Activated CD8-positive, alpha-beta memory T cell treated with anti-CD3 and anti-CD28 coated beads, Interleukin-2, amount 50 U/mL, for 4 hours (primary cell): ENCODE measurements at regions not wholly inside any gene's neighbourhood (a gene's known extent, or its start where the extent isn't known, plus 50 kb on each side); places are given as distances from the start of the nearest gene placed in this dataset.

ENCODE experiments used
- DNase-seq: peaks from one replicate; pipeline ENCODE4 v3.0.0-alpha.2; 2020

DNA sequence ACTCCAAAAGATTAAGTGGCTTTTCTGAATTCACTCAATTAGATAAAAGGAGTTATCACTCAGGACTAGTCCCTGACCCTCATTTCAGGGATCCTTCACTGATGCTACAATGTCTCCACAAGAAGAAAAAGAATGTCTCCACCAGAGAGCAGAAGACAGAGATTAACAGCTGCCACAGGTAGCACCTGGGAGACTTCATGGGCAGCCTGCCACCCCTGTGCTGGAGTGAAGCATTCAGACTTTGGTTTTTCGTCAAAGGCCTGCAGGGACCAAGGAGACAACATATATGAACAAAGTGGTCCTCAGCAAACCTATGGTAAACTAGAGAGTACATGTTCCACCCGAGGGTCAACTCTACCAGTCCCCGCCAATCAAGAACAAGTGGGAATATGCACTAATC, 197.0 kb upstream of the ACVR2A start:
- DNase-seq: no peak

DNA sequence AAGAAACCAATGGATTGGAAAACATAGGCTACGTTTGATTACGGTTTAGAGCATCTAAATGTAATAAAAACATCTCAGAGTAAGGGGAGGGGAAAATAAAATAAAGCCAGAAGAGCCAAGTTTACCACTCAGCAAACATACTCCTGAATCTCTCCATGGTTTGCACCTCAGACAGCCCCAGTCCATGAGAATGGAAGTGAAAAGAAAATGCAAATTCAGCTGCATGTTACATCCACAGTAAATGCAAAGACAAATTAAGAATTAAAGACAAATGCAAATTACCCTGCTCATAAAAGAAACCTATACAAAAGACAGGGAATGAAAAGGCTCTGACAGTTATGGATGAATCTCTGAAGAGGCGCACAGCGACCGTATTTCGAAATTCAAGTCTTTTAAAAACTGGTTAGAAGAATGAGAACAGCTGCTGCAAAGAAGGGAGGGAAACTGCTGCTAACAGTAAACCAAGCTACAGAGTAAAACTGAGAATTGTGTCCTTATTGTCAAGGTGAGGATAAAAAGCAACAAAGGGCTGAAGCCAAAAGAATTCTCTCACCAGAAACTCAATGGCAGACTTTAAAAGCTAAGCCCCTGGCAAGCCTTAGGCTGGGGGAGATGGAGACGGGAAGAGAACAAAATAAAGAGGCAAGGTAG, 197.9 kb upstream of the ACVR2A start:
- no peak for DNase-seq

DNA sequence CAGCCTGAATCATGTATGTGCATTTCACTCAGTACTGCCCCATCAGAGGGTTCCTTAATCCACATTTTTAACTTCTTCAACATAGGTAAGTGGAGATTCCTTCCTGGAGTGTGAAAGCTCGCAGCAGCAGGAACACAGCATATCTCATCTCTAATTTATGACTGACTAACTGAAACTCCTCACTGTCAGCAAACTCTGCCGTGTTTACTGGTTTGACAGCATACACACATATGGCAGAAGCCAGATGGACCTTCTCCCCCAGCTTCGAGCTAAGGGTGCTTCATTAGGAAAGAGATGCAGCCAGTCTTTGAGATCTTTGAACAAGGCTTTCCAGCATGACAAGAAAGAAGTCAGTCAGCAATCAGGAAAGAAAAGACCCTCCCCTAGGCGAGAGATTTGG, 200.3 kb upstream of the ACVR2A start:
- no peak for DNase-seq

- no peak for DNase-seq
These were observed 202.1 kb upstream of the ACVR2A start for GRCh38 chr2:147642765-147643164.

DNA sequence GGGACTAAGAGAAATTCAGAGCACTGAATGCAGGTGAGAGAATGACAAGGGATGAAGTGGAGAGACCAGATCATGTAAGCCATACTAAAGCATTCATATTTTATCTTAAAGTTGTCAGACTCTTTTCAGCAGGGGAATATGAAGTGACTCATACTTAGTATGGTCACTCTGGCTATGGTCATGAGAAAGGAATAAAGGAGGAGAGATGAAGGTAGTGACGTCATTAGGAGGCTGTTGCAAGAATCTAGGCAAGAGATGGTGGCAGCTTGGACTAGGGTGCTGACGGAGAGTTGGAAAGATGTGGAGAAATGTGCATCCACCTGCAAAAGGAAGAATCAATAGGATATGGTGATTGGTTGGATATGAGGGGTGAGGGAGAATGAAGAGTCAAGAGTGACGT, 203.2 kb upstream of the ACVR2A start:
- no peak for DNase-seq

DNA sequence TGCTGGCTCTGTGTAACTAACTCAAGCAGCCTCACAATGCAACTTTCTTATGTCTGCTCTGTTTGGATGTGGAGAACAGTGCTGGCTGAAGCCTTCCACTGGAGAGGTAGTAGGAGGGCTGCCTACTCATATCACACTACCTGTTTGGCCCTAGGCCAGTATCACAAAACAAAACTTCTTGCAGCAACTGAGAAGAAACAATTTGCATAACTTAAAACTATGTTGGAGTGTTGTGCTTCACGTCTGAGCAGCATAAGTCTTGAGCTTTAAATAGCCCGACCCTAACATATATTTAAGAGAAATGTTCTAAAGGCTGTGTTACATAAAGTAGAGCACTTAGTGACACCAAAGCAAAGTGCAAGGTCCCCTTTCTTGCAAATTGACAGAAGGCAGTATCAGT, 204.9 kb upstream of the ACVR2A start:
- DNase-seq: no peak

GRCh38 chr2:147639386-147639785, 205.4 kb upstream of the ACVR2A start:
- no peak for DNase-seq

- no peak for DNase-seq
These were observed 207.9 kb upstream of the ACVR2A start for GRCh38 chr2:147636886-147637285.

DNA sequence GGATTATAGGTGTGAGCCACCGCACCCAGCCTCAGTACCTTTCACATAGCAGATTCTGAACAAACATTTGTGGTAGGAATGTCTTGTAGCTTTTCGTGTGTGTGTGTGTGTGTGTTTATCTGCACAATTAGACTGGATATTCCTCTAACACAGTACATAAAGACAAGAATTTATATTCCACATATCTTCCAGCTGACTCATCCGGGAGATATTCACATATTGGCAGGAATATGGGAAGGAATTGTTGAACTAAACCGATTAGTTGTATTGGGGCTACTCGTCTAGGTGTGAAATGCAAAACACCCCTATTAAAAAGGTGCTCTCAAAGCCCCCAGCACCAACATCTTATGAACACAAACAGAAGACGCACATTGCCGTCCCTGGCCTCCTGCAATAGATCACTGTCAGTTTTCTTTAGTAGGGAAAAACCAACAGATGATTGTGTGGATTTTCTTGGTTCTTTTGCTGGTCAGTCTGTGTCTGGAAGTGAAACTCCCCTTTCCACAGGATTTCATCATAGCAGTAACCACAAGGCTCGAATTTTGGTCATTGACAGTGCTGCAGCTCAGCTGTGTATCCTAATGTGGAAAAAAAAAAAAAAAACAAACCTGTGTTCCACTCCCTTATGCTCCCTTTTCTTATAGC, 208.5 kb upstream of the ACVR2A start:
- DNase-seq: no peak

DNA sequence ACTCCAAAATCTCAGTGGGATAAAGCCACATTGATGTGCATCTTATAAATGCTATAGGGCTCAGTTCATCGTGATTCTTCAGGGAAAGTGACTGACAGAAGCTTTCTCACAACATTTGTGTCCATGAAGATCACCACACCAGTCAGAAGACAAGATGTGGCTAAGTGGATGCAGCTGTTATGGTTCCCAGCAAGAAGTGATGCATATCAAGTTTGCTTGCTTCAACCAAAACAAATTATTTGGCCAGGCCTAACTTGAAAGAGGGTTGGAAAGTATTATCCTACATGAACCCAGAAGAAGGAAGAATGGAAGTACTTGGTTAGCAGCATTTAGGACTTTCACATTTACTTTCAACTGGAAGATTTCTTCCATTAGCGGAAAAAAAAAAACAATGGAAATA, 210.0 kb upstream of the ACVR2A start:
- DNase-seq: no peak

DNA sequence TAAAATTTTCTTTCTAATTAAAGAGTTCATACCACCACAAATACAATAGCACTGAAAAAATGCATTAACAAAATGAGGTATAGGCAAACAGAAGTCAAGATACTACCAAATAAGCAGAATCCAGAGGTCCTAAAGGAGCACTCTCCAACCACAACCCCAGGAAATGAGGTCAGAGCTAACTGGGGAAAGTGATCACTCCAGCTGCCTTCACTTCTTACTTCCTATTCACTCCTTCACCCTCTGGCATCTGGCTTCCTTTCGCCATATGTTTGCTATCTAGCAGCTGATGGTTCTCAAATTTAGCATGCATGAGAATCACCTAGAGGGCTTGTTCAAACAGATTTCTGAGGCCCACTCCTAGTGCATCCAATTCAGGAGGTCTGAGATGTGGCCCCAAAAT, 212.6 kb upstream of the ACVR2A start:
- no peak for DNase-seq

GRCh38 chr2:147631294-147631693, 213.5 kb upstream of the ACVR2A start:
- no peak for DNase-seq

DNA sequence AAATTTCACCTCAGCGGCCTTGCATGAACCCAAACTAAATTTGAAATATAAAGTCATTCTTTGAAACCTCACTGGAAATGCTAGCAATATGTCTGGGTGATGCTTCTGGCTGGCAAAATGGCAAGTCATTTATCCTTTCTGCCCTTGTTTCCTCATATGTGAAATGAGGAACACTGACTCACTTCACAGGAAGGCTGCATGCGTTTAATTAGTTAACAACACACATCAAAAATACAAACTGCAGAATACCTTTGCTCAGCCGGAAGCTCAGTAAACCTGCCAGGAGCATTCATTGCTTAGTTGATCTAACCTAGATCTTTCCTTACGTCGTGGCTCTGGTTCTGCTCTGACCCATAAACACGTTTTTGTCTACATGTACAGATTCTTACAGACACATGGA, 214.2 kb upstream of the ACVR2A start:
- DNase-seq: no peak

GRCh38 chr2:147628971-147629421, 215.8 kb upstream of the ACVR2A start:
- DNase-seq: no peak

DNA sequence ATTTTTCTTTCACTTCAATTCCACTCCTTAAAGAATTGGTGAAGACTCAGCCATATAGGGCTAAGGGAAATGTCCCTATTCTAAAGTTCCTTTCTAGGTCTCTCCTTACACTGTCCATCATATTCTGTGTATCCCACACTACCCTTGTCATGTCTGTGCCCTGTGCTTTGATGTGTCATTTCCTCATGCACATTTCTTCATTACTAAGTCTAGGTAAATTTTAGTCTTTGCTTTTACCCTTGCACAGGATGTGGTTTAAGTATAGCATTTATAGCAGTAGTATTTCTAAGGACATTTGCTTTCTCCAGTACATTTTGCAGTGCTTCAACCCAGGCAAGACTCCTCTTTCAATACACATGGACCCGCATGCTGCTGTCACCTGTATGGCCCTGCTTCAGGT, 221.5 kb upstream of the ACVR2A start:
- DNase-seq: no peak

DNA sequence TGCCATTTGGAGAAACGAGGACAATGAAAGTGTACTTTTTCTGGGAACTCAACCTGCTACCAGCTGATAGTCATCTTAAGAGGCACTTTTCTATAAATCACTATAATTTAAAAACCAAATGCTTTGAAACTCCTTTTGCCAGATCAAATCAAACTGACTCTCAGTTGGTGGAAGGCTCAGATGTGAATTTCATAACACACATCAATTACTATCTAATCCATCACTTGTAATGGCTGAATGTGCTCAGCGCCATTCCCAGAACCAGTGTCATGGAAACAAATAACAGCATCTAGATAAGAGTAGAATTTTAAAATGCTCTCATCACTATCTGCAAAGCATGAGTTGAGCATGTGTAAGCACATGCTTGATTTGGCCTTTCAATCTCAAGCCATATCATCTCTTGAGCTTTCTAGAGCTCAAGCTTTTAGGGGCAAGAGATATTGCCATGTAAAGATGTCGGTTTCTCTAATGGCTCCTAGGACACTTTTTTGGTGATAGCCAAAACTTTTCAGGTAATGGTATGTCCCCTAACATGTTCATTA, 223.1 kb upstream of the ACVR2A start:
- DNase-seq: no peak

- no peak for DNase-seq
These were observed 225.0 kb upstream of the ACVR2A start for GRCh38 chr2:147619808-147620207.

GRCh38 chr2:147615726-147616125, 229.1 kb upstream of the ACVR2A start:
- DNase-seq: no peak

- DNase-seq: no peak
These were observed 229.8 kb upstream of the ACVR2A start for GRCh38 chr2:147614979-147615470.

DNA sequence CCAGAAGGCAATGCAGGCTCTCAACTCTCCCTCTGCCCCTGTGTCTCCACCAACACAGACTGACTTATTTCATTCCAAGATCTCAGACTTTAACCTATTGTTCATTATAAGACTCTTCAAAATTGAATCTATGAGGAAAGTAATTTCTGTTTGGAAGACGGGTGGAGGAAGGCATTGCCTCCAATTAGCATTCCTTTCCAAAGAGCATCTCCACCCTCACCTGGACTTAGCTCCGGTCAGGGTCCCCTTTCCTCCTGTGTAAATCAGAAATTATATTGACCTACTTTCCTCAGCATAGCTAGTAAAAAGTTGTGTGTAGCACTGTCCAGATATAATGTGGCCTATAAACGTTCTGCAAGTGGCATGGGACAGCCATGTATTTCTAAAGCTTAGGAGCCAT, 230.4 kb upstream of the ACVR2A start:
- no peak for DNase-seq

DNA sequence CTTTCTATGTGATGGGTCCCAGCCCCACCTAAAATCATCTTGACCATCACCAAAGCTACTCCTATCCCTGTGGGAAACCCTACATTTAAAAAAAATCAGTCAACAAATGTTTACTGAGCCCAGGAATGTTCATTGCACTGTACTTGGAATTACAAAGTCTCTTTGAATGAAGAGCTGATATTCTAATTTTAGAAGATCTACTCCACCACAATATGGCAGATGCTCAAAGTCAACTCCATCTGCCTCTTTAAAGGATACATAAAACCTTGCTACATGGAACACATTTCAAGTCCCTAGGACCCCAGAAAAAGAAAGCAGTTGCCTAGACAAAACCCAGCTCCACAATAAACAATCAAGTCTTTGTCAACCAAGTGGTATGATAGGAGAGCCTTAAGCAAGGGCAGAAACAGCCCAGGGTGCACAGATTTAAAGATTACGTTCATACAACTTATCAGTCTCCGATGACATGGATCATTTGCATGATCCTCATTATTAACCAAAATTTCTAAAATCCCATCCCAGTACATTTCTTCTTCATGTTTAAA, 234.3 kb upstream of the ACVR2A start:
- no peak for DNase-seq

GRCh38 chr2:147609301-147609700, 235.5 kb upstream of the ACVR2A start:
- DNase-seq: no peak

DNA sequence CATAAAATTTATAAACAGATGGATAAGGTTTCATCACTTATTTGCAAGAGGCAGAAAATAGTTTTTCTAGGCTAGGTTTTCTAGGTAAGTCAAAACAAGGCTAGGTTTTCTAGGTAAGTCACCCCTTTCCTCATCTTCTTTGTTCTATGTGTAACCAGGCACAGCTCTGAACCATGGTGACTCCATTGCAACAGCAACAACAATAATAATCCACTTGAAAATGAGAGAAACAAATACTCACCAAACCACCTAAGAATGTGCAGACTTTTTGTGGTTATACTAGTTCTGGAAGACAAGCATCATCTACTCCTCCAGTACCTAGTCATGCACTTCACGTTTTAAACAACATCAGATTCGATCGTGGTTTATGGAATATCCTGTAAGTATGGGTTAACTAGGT, 237.4 kb upstream of the ACVR2A start:
- DNase-seq: no peak

DNA sequence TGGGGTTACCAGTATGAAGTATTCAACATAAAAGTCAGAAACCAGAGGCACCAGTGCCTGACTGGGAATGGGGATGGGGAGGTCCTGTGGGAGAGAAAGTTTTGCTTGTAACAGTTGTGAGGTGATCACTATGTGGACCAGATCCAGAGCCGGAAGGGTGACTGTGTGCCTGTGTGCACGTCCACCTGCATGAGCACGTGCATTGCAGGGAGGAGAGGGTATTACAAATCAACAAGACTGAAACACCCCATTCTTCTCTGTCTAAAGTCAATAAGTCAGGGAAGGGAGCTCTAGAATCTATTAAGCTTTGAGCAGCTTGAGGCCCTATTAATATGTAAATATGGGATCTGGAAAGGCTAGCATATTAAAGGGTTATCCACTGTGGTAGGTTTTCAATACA, 241.0 kb upstream of the ACVR2A start:
- DNase-seq: no peak
